Upper lobe of left lung (tissue), 6 donors: ENCODE measurements at regions not wholly inside any gene's neighbourhood (a gene's known extent, or its start where the extent isn't known, plus 50 kb on each side); places are given as distances from the start of the nearest gene placed in this dataset.

Experiments used
- ATAC-seq, 2 donors: fragments of 200-7000 bp; cut with Tn5 transposase; one replicate each; pipeline ENCODE4 v1.9.1; 2022; ENCODE audit warnings: mild to moderate bottlenecking in 2 of 2, moderate library complexity in 2 of 2; ENCODE audit not compliant: low FRiP score in 2 of 2
- DNase-seq, 2 donors: peaks; one replicate each; pipeline ENCODE4 v3.0.0-alpha.2; 2019 to 2020
- H3K27ac ChIP-seq, 4 donors: fragments of 200-600 bp; sonication (generic); one replicate each; pipeline ENCODE4 v1.5.1; 2016 to 2019
- H3K27me3 ChIP-seq, 4 donors: fragments of 200-600 bp; sonication (generic); one replicate each; pipeline ENCODE4 v1.5.1; 2017 to 2019
- H3K36me3 ChIP-seq, 4 donors: fragments of 200-600 bp; sonication (generic); one replicate each; pipeline ENCODE4 v1.5.1; 2016 to 2019
- H3K4me1 ChIP-seq, 4 donors: fragments of 200-600 bp; sonication (generic); one replicate each; pipeline ENCODE4 v1.5.1; 2018 to 2019
- H3K4me3 ChIP-seq, 4 donors: fragments of 200-600 bp; sonication (generic); one replicate each; pipeline ENCODE4 v1.5.1; 2017 to 2019; ENCODE audit warnings: mild to moderate bottlenecking in 2 of 4, moderate library complexity in 1 of 4
- H3K9me3 ChIP-seq, 4 donors: fragments of 200-600 bp; sonication (generic); one replicate each; pipeline ENCODE4 v1.5.1; 2018 to 2019
- EP300 ChIP-seq, 4 donors: sonication (generic); formaldehyde crosslinking; IDR thresholded peaks; one replicate each; pipeline ENCODE4 v1.5.1; 2017; ENCODE audit warnings: antibody characterized with exemption in 4 of 4, control low read depth in 2 of 4
- POLR2A ChIP-seq, 4 donors: fragments of 450-650 bp; IDR thresholded peaks; one replicate each; pipeline ENCODE4 v1.5.1; 2016 to 2017; ENCODE audit warnings: antibody characterized with exemption in 4 of 4, mild to moderate bottlenecking in 2 of 4
- POLR2AphosphoS5 ChIP-seq, 2 donors: sonication (generic); formaldehyde crosslinking; IDR thresholded peaks; one replicate each; pipeline ENCODE4 v1.5.1; 2017; ENCODE audit warnings: antibody characterized with exemption in 2 of 2
- WGBS, 2 donors: methylation state at CpG; one replicate each; pipeline ENCODE4 v1.1.5; 2017 to 2018; 5-methylcytosine and 5-hydroxymethylcytosine counted together
- TF ChIP-seq, protein P1 (sequence below), 6 experiments: fragments of 450-650 bp in 4 of 6; fragments of 200-600 bp in 2 of 6; sonication (generic) in 2 of 6; IDR thresholded peaks; one replicate each; pipeline ENCODE4 v1.5.1; 2016 to 2019; ENCODE audit warnings: antibody characterized with exemption in 6 of 6
- donor health status: DM: no; HTN: no; CAD: no; lungs with moderate emphysema.
- donor health status: DM: no; HTN: yes; CAD: no; lungs with severe emphysema.

DNA sequence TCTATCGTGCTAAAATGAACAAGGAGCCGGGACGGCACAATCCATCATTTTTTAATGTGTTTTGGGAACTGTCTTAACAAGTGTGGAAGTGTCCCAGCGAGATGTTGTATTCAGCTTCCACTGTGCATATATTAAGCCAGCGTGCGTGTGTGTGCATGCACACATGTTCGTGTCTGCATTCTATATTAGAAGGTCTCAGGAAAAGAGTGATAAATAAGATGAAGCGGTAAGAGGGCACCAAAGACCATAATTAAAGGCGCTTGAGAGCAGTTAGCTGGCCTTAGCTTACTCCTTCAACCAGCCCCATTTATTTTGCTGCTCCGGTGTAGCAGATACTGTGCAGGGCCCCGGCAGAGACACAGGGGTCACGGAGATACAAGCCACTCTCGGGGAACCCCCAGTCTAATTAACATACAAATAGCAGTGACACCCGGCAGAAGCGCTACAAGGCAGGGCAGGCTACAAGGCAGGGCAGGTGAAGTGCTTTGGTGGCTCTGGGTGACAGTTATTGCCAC is 206.5 kb upstream of the RREB1 start:
- 81 to 88% methylated on average over 15 of the region's 15 CpGs for WGBS, 2 donors
- no peak overlapping the region for H3K4me3 ChIP-seq
- no peak for ATAC-seq

DNA sequence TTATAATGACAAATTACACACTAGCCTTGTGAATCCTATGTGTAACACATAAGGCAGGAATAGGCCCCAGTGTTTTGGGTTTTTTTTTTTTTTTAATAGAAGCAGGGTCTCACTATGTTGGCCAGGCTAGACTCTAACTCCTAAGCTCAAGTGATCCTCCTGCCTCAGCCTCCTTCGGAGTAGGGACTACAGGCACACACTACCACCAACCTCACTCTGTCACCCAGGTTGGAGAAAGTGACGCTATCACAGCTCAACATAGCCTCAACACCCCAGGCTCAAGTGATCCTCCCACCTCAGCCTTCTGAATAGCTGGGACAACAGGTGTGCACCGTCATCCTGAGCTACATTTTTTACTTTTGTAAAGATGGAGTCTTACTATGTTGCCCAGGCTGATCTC is 205.8 kb upstream of the RREB1 start:
- TF ChIP-seq POLR2AphosphoS5 (IDR thresholded peaks at IDR 0.05) (no peak), EP300 (IDR thresholded peaks at IDR 0.05) (no peak), POLR2A (IDR thresholded peaks at IDR 0.05) (no peak)
- TF ChIP-seq, protein P1, sequence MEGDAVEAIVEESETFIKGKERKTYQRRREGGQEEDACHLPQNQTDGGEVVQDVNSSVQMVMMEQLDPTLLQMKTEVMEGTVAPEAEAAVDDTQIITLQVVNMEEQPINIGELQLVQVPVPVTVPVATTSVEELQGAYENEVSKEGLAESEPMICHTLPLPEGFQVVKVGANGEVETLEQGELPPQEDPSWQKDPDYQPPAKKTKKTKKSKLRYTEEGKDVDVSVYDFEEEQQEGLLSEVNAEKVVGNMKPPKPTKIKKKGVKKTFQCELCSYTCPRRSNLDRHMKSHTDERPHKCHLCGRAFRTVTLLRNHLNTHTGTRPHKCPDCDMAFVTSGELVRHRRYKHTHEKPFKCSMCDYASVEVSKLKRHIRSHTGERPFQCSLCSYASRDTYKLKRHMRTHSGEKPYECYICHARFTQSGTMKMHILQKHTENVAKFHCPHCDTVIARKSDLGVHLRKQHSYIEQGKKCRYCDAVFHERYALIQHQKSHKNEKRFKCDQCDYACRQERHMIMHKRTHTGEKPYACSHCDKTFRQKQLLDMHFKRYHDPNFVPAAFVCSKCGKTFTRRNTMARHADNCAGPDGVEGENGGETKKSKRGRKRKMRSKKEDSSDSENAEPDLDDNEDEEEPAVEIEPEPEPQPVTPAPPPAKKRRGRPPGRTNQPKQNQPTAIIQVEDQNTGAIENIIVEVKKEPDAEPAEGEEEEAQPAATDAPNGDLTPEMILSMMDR (IDR thresholded peaks at IDR 0.05), result no peak
- DNase-seq (no peak), ATAC-seq (no peak)
- no peaks in the 10 kb centered on the region for H3K27me3 ChIP-seq
- no peak overlapping the region for H3K27ac ChIP-seq
- H3K9me3 ChIP-seq, result no peaks in the 10 kb centered on the region
- WGBS, 2 donors, result 94 to 100% methylated on average over 3 of the region's 3 CpGs
- H3K4me1 ChIP-seq, result no peaks in the 10 kb centered on the region
- no peak overlapping the region for H3K4me3 ChIP-seq
- no peaks in the 10 kb centered on the region for H3K36me3 ChIP-seq

More for the DNA sequence above, 206.5 kb upstream of the RREB1 start:
- no peak for DNase-seq
- Histone ChIP-seq H3K27ac (no peak overlapping the region), H3K36me3 (no peaks in the 10 kb centered on the region), H3K4me1 (no peaks in the 10 kb centered on the region), H3K9me3 (no peaks in the 10 kb centered on the region), H3K27me3 (no peaks in the 10 kb centered on the region)
- TF ChIP-seq POLR2AphosphoS5 (IDR thresholded peaks at IDR 0.05) (no peak), EP300 (IDR thresholded peaks at IDR 0.05) (no peak), POLR2A (IDR thresholded peaks at IDR 0.05) (no peak)
- TF ChIP-seq, protein P1 (IDR thresholded peaks at IDR 0.05), result no peak

DNA sequence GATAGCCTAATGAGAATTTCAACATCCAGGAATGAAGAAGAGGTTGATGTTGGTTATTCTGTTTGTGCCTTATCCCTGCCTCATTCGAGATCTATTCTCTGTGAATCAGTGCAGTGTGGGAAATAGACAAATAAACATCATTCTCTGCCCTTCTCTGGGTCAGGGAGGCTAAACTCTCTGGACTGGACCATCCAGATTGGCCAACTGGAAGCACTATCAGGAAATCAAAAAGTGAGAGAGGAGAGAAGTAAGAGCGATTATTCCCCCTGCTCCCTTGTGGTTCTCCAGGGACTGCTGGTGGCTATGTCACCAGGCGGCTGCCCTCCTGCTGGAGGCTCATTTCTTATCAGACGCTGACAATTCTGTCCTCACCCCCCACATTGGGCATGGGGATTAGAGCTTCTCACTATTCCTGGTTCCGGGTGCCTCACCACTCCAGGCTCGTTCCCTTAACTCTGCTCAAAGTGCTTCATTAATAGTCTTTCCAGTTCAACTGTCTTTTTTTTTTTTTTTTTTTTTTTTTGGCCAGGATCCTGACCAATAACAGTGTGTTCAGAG is 201.7 kb upstream of the RREB1 start:
- no peaks in the 10 kb centered on the region for H3K9me3 ChIP-seq
- no peak for ATAC-seq
- 69 to 78% methylated on average over 6 of the region's 6 CpGs for WGBS, 2 donors
- no peaks in the 10 kb centered on the region for H3K27me3 ChIP-seq
- DNase-seq, result no peak
- no peaks in the 10 kb centered on the region for H3K36me3 ChIP-seq
- TF ChIP-seq POLR2A (IDR thresholded peaks at IDR 0.05) (no peak), EP300 (IDR thresholded peaks at IDR 0.05) (no peak), POLR2AphosphoS5 (IDR thresholded peaks at IDR 0.05) (no peak)
- TF ChIP-seq, protein P1 (IDR thresholded peaks at IDR 0.05), result no peak
- H3K4me3 ChIP-seq, result no peak overlapping the region
- no peaks in the 10 kb centered on the region for H3K4me1 ChIP-seq
- H3K27ac ChIP-seq, result no peak overlapping the region

DNA sequence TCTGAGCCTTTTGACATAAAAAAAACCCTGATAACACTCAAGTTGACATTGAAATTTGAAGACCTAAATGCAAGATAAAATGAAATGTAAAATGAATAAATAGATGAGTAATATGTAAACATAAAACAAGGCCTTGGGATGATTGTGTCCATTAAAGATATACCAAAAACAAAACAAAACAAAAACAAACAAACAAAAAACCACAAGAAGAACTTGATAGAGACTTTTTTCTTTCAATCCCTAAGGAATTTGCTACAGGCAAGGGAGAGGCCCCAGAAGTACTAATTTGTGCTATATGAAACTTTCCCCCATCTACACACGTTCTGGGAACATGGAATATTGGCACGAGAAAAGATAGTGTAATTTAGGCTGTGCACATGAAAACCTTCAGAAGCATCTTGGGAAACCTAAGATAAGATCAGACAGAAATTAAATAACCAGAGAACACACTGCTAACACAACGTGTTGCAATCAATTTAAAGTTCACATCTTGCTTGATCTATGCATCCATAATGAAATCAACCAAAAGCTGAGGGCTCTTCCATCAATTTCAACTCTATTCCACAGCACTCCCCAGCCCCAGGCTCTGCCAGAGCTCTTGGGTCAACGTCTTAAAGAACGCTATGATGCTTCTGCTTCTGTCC is 201.1 kb upstream of the RREB1 start:
- Histone ChIP-seq H3K9me3 (no peaks in the 10 kb centered on the region), H3K27me3 (no peaks in the 10 kb centered on the region), H3K4me3 (no peak overlapping the region), H3K4me1 (no peaks in the 10 kb centered on the region), H3K27ac (no peak overlapping the region), H3K36me3 (no peaks in the 10 kb centered on the region)
- ATAC-seq, result no peak
- no peak for DNase-seq
- 82 to 83% methylated on average over 5 of the region's 5 CpGs for WGBS, 2 donors
- TF ChIP-seq POLR2AphosphoS5 (IDR thresholded peaks at IDR 0.05) (no peak), EP300 (IDR thresholded peaks at IDR 0.05) (no peak), POLR2A (IDR thresholded peaks at IDR 0.05) (no peak)
- TF ChIP-seq, protein P1 (IDR thresholded peaks at IDR 0.05), result no peak

DNA sequence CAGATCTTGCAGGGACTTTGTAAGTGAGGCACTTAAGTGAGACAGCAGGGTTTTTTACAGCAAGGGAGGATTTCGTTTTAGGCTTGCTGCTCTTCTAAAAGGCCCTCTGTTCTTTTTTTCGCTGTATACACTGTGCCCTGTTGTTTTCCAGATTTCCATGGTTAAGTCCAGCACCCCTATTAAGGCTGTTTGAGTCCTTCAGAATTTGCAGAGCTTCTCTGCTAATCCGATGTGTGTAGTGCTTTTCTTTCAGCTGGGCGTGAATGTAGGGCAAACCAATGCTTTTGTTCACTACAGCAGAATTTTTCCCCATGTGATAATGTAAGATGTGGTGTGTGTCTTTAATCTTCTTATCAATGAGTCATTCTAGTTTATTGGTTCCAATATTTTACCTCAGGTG is 200.5 kb upstream of the RREB1 start:
- DNase-seq, result no peak
- Histone ChIP-seq H3K9me3 (no peaks in the 10 kb centered on the region), H3K27ac (no peak overlapping the region), H3K4me3 (no peak overlapping the region), H3K4me1 (no peaks in the 10 kb centered on the region), H3K27me3 (no peaks in the 10 kb centered on the region), H3K36me3 (no peaks in the 10 kb centered on the region)
- ATAC-seq, result no peak
- 86 to 96% methylated on average over 4 of the region's 4 CpGs for WGBS, 2 donors
- TF ChIP-seq EP300 (IDR thresholded peaks at IDR 0.05), result no peak
- no peak for TF ChIP-seq POLR2AphosphoS5 (IDR thresholded peaks at IDR 0.05)
- TF ChIP-seq, protein P1 (IDR thresholded peaks at IDR 0.05), result no peak
- no peak for TF ChIP-seq POLR2A (IDR thresholded peaks at IDR 0.05)
